Naive thymus-derived CD8-positive, alpha-beta T cell (primary cell): ENCODE measurements at regions not wholly inside any gene's neighbourhood (a gene's known extent, or its start where the extent isn't known, plus 50 kb on each side); places are given as distances from the start of the nearest gene placed in this dataset.

Experiments
- ATAC-seq, 2 donors: fragments of 150-1000 bp; cut with Tn5 transposase in 1 of 2; sonication (Bioruptor Pico), chemical (Tn5 transposase) in 1 of 2; 1 replicate in 1 of 2; 2 replicates in 1 of 2; pipeline ENCODE4 v1.10.0; 2021; ENCODE audit warnings: mild to moderate bottlenecking in 2 of 2, moderate library complexity in 2 of 2
- POLR2A ChIA-PET: fragments of 350-600 bp; sonication (Branson Sonifier 250); formaldehyde crosslinking; loops from one replicate; lab custom pipeline; 2021; ENCODE audit warnings: antibody characterized with exemption; lab: Charles Lee
- DNase-seq, 10 donors: peaks; one replicate each; pipeline versions ENCODE4 v3.0.0 to v3.0.0-alpha.2; 2020 to 2022
- H3K27ac Mint-ChIP-seq, 10 donors: one replicate each; pipeline ENCODE4 v1.8.0; 2020 to 2022; ENCODE audit warnings: mild to moderate bottlenecking in 10 of 10, mixed read lengths in 10 of 10, moderate library complexity in 4 of 10, inconsistent platforms in 1 of 10
- H3K27me3 Mint-ChIP-seq, 5 donors: one replicate each; pipeline ENCODE4 v1.8.0; 2021 to 2022; ENCODE audit warnings: mixed read lengths in 5 of 5
- H3K36me3 Mint-ChIP-seq, 3 donors: one replicate each; pipeline ENCODE4 v1.8.0; 2020 to 2022; ENCODE audit warnings: mixed read lengths in 3 of 3, mild to moderate bottlenecking in 2 of 3, inconsistent platforms in 1 of 3
- H3K4me1 Mint-ChIP-seq, 4 donors: one replicate each; pipeline ENCODE4 v1.8.0; 2021 to 2022; ENCODE audit warnings: mixed read lengths in 4 of 4
- H3K4me3 Mint-ChIP-seq, 10 donors: one replicate each; pipeline ENCODE4 v1.8.0; 2020 to 2022; ENCODE audit warnings: mild to moderate bottlenecking in 10 of 10, mixed read lengths in 10 of 10, moderate library complexity in 6 of 10, inconsistent platforms in 1 of 10
- H3K9me3 Mint-ChIP-seq, 9 donors: one replicate each; pipeline ENCODE4 v1.8.0; 2020 to 2022; ENCODE audit warnings: mixed read lengths in 9 of 9, mild to moderate bottlenecking in 3 of 9, inconsistent platforms in 1 of 9, moderate library complexity in 1 of 9

DNA sequence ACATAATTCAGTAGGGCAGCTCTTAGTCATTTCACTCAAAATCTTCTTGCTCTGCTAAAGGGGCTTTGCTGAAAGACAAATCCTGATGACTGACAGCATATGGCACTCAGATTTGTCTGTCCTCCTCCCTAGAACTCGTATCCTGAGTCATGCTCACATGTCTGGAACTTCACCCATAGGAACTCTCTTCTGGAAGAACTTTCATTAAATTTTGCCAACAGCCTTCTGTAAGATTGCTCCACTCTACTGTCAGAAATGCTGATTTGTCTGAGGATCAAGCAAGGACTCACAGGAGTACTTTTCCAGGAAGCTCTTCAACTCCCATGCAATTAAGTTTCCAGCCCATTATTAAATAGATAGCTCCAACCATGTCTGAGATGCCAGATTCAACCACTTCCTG, 59.8 kb upstream of the SNX2 start:
- ATAC-seq, result no peak
- peaks cover 0 to 2% (median 0%) of the 10 kb centered on the region in 9 donors for H3K9me3 Mint-ChIP-seq
- DNase-seq, result no peak
- H3K4me3 Mint-ChIP-seq, result no peak overlapping the region
- no peaks in the 10 kb centered on the region for H3K4me1 Mint-ChIP-seq
- H3K27ac Mint-ChIP-seq, result no peak overlapping the region
- H3K27me3 Mint-ChIP-seq, result peaks cover 6 to 26% (median 10%) of the 10 kb centered on the region in 5 donors
- H3K36me3 Mint-ChIP-seq, result no peaks in the 10 kb centered on the region
- POLR2A ChIA-PET, result no interaction called here

- H3K4me1 Mint-ChIP-seq, result peaks cover 0 to 3% (median 0%) of the 10 kb centered on the region in 4 donors
- no peak overlapping the region for H3K4me3 Mint-ChIP-seq
- ATAC-seq (no peak), DNase-seq (no peak)
- no peak overlapping the region for H3K27ac Mint-ChIP-seq
- no peaks in the 10 kb centered on the region for H3K36me3 Mint-ChIP-seq
- peaks cover 5 to 47% (median 17%) of the 10 kb centered on the region in 5 donors for H3K27me3 Mint-ChIP-seq
- H3K9me3 Mint-ChIP-seq, result no peaks in the 10 kb centered on the region
- POLR2A ChIA-PET, result no interaction called here
These were observed 56.3 kb upstream of the SNX2 start for GRCh38 chr5:122718611-122719010.

DNA sequence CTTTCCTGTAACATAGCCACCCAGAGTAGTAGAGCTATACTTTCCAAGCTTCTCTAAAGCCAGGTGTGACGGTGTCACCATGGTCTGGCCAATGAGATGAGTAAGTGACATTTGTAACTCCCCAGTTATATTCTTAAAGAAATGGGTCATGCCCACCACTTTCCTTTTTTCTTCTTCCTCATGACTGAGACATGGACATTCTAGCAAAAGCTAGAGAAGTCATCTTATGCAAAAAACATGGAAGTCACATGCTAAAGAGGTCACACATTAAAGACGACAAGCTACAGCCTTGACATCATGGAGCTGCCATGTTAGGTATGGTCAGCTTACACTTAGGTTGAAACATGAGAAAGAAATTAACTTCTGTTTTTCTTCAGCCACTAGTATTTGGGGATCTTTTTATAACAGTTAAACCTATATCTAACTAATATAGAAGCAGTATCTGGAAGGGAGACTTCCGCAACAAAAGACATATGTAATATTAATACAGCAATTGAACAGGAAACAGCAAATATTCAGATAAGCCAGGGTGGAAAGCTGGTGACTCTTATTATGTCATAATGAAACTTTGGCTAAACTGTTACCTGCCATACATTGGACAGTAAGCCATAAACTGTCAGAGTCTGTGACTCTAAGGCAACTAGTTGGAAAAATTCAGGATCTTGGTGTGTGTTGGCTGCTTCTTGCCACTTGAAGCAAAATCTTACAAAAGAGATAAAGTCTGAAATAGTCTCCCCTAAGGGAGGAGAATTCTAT, 54.7 kb upstream of the SNX2 start:
- no peaks in the 10 kb centered on the region for H3K36me3 Mint-ChIP-seq
- peaks cover 0 to 9% (median 0%) of the 10 kb centered on the region in 4 donors for H3K4me1 Mint-ChIP-seq
- POLR2A ChIA-PET, result no interaction called here

DNA sequence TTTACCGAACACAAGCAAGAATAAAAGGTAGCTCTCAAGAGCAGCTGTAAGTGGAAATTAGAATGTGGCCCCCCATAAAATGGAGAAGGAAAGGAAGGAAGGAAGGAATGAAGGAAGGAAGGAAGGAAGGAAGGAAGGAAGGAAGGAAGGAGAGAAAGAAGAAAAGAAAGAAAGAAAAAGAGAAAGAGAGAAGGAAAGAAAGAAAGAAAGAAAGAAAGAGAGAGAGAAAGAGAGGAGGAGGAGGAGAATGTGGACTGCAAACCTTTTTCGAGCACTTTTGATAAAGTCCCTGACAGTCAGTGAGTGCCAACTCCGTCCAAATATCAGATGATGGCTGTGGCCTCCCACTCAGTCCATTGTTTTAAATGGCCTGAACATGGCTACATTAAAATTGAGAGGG, 53.8 kb upstream of the SNX2 start:
- POLR2A ChIA-PET, result no interaction called here
- Mint-ChIP-seq H3K4me3 (no peak overlapping the region), H3K27ac (peak overlapping the region in 1 of 10 donors; percentile 48), H3K4me1 (peaks cover 0 to 9% (median 0%) of the 10 kb centered on the region in 4 donors), H3K36me3 (no peaks in the 10 kb centered on the region), H3K9me3 (no peaks in the 10 kb centered on the region), H3K27me3 (peaks cover 2 to 35% (median 16%) of the 10 kb centered on the region in 5 donors)
- ATAC-seq (no peak), DNase-seq (no peak)

More for the DNA sequence above, 54.7 kb upstream of the SNX2 start:
- no peak overlapping the region for H3K4me3 Mint-ChIP-seq
- H3K9me3 Mint-ChIP-seq, result no peaks in the 10 kb centered on the region
- ATAC-seq (no peak), DNase-seq (no peak)
- peak overlapping the region in 1 of 10 donors; percentile 11 for H3K27ac Mint-ChIP-seq
- H3K27me3 Mint-ChIP-seq, result peaks cover 5 to 44% (median 17%) of the 10 kb centered on the region in 5 donors

DNA sequence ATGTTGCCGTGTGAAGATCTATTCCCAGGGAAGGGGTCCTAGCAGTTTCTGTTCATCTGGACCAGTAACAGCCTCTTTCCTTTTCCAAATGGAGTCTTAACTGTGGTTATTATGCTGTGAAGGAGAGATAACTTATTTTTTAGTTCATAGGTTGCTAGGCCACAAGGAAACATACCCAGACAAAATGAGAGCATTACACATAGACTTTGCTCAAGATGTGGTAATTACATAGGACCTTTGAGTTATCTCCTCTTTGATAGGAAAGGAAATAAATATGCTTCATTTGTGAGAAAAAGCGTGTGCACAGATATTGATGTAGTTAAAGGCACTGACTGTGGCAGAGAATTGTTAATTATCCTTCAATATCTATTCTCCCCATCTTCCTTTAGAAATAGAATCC, 52.5 kb upstream of the SNX2 start:
- Mint-ChIP-seq H3K36me3 (no peaks in the 10 kb centered on the region), H3K4me3 (no peak overlapping the region), H3K27me3 (peaks cover 0 to 25% (median 14%) of the 10 kb centered on the region in 5 donors), H3K9me3 (no peaks in the 10 kb centered on the region), H3K4me1 (peaks cover 0 to 9% (median 0%) of the 10 kb centered on the region in 4 donors), H3K27ac (no peak overlapping the region)
- ATAC-seq, result no peak
- POLR2A ChIA-PET, result no interaction called here
- no peak for DNase-seq

- H3K36me3 Mint-ChIP-seq, result no peaks in the 10 kb centered on the region
- H3K4me3 Mint-ChIP-seq, result no peak overlapping the region
- H3K27me3 Mint-ChIP-seq, result peaks cover under 1 to 36% (median 17%) of the 10 kb centered on the region in 5 donors
- ATAC-seq, result no peak
- peak overlapping the region in 1 of 10 donors; percentile 52 for H3K27ac Mint-ChIP-seq
- POLR2A ChIA-PET, result no interaction called here
- no peak for DNase-seq
- H3K4me1 Mint-ChIP-seq, result peaks cover 0 to 9% (median 0%) of the 10 kb centered on the region in 4 donors
- H3K9me3 Mint-ChIP-seq, result no peaks in the 10 kb centered on the region
These were observed 51.1 kb upstream of the SNX2 start for GRCh38 chr5:122723606-122724352.
